GM21423 (cell line): ENCODE measurements at regions not wholly inside any gene's neighbourhood (a gene's known extent, or its start where the extent isn't known, plus 50 kb on each side); places are given as distances from the start of the nearest gene placed in this dataset.

Experiments used
- ATAC-seq: cut with Tn5 transposase; IDR thresholded peaks from one replicate; pipeline ENCODE4 v1.9.1; 2021; ENCODE audit warnings: mild to moderate bottlenecking, moderate library complexity; ENCODE audit not compliant: unreplicated experiment

- ATAC-seq: no peak
Measured at GRCh38 chr6:113170454-113170853, 686.7 kb upstream of the MARCKS start.

- no peak for ATAC-seq
Measured at GRCh38 chr6:113171882-113172281, 685.3 kb upstream of the MARCKS start.

- ATAC-seq: no peak
Measured at GRCh38 chr6:113172531-113172966, 684.6 kb upstream of the MARCKS start.

GRCh38 chr6:113178349-113178748 is 678.8 kb upstream of the MARCKS start:
- ATAC-seq: no peak

- ATAC-seq: no peak
Measured at GRCh38 chr6:113181164-113181563, 676.0 kb upstream of the MARCKS start.

GRCh38 chr6:113182370-113183141 is 674.6 kb upstream of the MARCKS start:
- ATAC-seq: no peak

GRCh38 chr6:113184291-113184690 is 672.9 kb upstream of the MARCKS start:
- ATAC-seq: no peak

GRCh38 chr6:113184736-113185135 is 672.4 kb upstream of the MARCKS start:
- ATAC-seq: no peak

- ATAC-seq: no peak
Measured at GRCh38 chr6:113185299-113185698, 671.8 kb upstream of the MARCKS start.

- ATAC-seq: no peak
Measured at GRCh38 chr6:113187661-113188060, 669.5 kb upstream of the MARCKS start.

GRCh38 chr6:113188962-113189361 is 668.2 kb upstream of the MARCKS start:
- no peak for ATAC-seq

GRCh38 chr6:113190170-113190569 is 667.0 kb upstream of the MARCKS start:
- no peak for ATAC-seq

GRCh38 chr6:113194090-113194489 is 663.1 kb upstream of the MARCKS start:
- no peak for ATAC-seq

GRCh38 chr6:113202852-113203714 is 654.1 kb upstream of the MARCKS start:
- no peak for ATAC-seq

- ATAC-seq: no peak
Measured at GRCh38 chr6:113203715-113204110, 653.4 kb upstream of the MARCKS start.

- no peak for ATAC-seq
Measured at GRCh38 chr6:113205553-113205952, 651.6 kb upstream of the MARCKS start.

GRCh38 chr6:113208726-113209125 is 648.4 kb upstream of the MARCKS start:
- ATAC-seq: no peak

GRCh38 chr6:113209315-113209714 is 647.8 kb upstream of the MARCKS start:
- no peak for ATAC-seq

- no peak for ATAC-seq
Measured at GRCh38 chr6:113211170-113211569, 646.0 kb upstream of the MARCKS start.

GRCh38 chr6:113219783-113220182 is 637.4 kb upstream of the MARCKS start:
- ATAC-seq: no peak

- ATAC-seq: no peak
Measured at GRCh38 chr6:113220832-113221231, 636.3 kb upstream of the MARCKS start.

- no peak for ATAC-seq
Measured at GRCh38 chr6:113221850-113222249, 635.3 kb upstream of the MARCKS start.
